Neuron (in vitro differentiated cells): ENCODE measurements at regions not wholly inside any gene's neighbourhood (a gene's known extent, or its start where the extent isn't known, plus 50 kb on each side); places are given as distances from the start of the nearest gene placed in this dataset.

Experiments
- H2AFZ ChIP-seq: one replicate; pipeline ENCODE4 v1.6.1; 2013; ENCODE audit warnings: low read depth, mild to moderate bottlenecking, inconsistent platforms, low read length, moderate library complexity
- H3K27me3 ChIP-seq: one replicate; pipeline ENCODE4 v1.6.1; 2013; ENCODE audit warnings: low read length; ENCODE audit not compliant: insufficient read depth
- H3K36me3 ChIP-seq: one replicate; pipeline ENCODE4 v1.6.1; 2013; ENCODE audit warnings: low read length; ENCODE audit not compliant: insufficient read depth
- H3K4me1 ChIP-seq: one replicate; pipeline ENCODE4 v1.6.1; 2013; ENCODE audit warnings: low read length; ENCODE audit not compliant: insufficient read depth
- H3K4me3 ChIP-seq: 2 replicates; pipeline ENCODE4 v1.5.1; 2013; ENCODE audit warnings: mild to moderate bottlenecking, low read length, moderate library complexity
- H3K9me3 ChIP-seq: one replicate; pipeline ENCODE4 v1.6.1; 2013; ENCODE audit warnings: low read length

DNA sequence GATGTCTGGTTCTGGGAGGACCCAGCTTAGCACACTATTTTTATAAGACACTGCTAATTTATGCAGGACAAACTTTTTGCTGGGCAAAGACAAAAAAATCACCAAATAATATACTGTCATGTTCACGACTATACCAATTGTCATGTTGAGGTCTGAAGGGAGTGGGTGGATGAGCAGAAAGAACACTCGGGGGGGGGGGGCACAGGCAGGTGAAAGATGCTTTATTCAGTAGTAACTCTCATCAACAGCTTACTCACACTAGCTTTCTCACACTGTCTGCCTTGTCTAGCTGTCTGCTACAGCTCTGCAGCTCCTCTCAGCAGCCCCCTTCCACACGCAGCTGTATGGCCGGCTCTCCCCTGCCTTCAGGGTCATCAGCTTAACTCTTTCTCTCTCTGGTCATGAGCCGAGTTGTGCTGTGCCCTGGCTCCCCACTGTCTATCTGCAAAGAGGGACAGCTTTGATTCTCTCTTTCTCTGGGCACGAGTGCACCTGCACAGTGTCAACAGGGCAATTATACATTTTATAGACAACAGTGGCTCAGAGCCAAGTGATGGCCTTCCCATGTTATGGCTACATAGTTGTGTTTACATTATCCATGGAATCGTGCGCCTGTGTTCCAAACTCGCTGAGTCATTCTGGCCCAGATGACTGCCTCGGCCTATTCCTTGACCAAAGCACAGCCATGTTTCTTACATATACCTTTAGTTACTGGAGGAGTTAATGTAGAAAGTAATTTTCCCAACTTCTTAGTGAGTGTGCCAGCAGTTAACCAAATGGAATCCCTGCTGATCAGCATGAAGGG is 187.7 kb upstream of the PRSS16 start:
- no peak overlapping the region for H3K4me3 ChIP-seq
- no peaks in the 10 kb centered on the region for H3K4me1 ChIP-seq
- no peaks in the 10 kb centered on the region for H3K36me3 ChIP-seq
- H3K9me3 ChIP-seq = no peaks in the 10 kb centered on the region
- H2AFZ ChIP-seq = no peak overlapping the region
- no peaks in the 10 kb centered on the region for H3K27me3 ChIP-seq

DNA sequence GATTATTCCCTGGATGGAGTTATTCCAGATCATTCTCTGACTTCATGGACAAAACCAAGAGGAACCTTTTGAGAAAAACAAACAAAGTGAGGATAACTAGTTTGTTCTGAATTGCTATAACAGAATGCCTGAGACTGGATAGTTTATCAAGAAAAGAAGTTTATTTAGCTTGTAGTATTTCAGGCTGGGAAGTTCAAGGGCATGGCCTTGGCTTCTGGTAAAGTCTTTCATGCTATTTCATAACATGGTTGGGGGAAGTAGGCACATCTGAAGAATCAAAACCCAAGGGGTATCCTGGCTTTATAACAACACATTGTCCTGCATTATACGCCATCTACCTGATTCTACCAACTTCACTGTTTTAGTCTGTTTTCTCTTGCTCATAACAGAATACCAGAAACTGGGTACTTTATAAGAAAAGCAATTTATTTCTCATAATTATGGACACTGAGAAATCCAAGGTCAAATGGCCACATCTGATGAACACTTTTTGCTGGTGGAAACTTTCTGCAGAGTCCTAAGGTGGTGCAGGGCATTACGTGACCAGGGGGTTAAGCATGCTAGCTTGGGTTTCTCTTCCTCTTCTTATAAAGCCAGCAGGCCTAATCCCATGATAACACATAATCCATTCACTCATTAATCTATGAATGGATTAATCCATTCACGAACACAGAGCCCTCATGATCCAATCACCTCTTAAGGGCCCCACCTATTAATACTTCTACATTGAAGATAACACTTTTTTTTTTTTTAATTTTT is 186.1 kb upstream of the PRSS16 start:
- Histone ChIP-seq H3K27me3 (no peaks in the 10 kb centered on the region), H3K9me3 (no peaks in the 10 kb centered on the region), H3K4me1 (no peaks in the 10 kb centered on the region), H3K36me3 (no peaks in the 10 kb centered on the region), H3K4me3 (no peak overlapping the region), H2AFZ (no peak overlapping the region)

- Histone ChIP-seq H2AFZ (no peak overlapping the region), H3K9me3 (no peaks in the 10 kb centered on the region), H3K27me3 (no peaks in the 10 kb centered on the region), H3K4me1 (no peaks in the 10 kb centered on the region), H3K4me3 (no peak overlapping the region), H3K36me3 (no peaks in the 10 kb centered on the region)
These were observed 184.7 kb upstream of the PRSS16 start for GRCh38 chr6:27062755-27063154.

DNA sequence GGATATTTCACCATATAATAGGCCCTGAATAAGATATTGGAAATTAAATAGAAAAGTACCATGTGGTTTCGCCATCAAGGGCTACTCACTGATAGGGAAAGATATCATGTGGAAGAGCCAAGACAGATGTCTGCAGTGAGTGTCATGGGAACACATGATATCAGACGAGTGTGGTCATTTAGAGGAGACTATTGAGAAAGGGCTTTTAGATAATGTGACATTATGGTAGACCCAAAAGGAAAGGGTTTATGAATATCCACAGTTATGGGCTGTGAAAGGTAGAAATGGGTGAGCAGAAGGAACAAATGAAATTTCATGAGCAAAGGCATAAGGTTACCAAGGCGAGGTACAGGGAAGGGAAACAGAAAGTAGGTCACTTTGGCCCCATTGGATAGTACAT is 182.3 kb upstream of the PRSS16 start:
- Histone ChIP-seq H2AFZ (no peak overlapping the region), H3K36me3 (no peaks in the 10 kb centered on the region), H3K9me3 (no peaks in the 10 kb centered on the region), H3K4me1 (no peaks in the 10 kb centered on the region), H3K27me3 (no peaks in the 10 kb centered on the region), H3K4me3 (no peak overlapping the region)

DNA sequence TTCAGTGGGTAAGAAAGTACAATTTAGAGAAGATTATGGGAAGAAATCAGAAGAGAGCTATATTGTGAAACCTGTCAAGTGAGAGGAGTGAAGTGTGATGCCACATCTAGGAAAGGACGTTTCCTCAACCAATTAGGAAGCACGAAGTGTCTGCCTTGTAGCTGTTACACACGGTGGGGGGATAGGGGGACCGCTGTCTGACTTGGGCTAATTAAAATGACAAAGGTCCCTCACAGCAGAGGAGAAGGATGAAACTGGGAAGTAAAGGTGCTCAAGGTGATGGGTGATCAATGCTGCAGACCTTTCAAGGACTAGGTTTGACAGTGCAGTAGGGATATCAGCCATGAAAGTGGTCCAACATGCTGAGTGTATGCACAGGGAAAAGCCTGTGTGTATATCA is 181.1 kb upstream of the PRSS16 start:
- no peaks in the 10 kb centered on the region for H3K4me1 ChIP-seq
- H3K36me3 ChIP-seq = no peaks in the 10 kb centered on the region
- no peak overlapping the region for H3K4me3 ChIP-seq
- no peaks in the 10 kb centered on the region for H3K27me3 ChIP-seq
- no peaks in the 10 kb centered on the region for H3K9me3 ChIP-seq
- H2AFZ ChIP-seq = no peak overlapping the region

DNA sequence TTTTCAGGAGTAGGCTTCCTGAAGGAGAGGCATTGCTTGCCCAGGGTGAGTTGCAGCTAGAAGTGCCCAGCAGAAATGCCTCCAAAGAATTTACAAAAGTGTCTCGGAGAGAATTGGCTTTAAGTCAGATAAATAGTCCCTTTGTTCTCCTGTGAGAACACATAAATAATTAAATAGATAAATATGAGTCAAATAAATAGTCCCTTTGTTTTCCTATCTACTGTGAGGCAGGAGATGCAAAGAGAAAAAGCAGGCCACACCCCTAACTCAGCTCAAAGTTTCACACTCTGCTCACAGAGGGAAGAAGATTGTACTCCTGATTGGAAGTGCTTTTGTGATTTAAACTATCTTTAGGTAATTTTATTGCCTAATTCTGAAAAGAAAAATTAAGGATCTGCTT is 180.7 kb upstream of the PRSS16 start:
- Histone ChIP-seq H3K4me3 (no peak overlapping the region), H3K9me3 (no peaks in the 10 kb centered on the region), H3K36me3 (no peaks in the 10 kb centered on the region), H3K27me3 (peaks cover 1% of the 10 kb centered on the region), H3K4me1 (no peaks in the 10 kb centered on the region), H2AFZ (no peak overlapping the region)

DNA sequence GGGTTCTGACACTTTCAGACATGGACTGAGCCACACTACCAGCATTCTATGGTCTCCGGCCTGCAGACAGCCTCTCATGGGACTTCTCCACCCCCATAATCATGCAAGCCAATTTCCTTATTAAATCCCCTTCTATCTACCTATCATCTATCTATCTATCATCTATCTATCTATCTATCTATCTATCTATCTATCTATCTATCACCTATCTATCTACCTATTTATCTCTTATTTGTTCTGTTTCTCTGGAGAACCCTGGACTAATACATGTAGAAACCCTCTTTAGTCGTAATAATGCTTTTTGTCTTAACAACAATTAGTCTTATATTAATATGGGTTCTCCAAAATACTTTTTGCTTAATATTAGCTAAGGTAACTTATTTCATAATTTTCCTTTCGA is 174.1 kb upstream of the PRSS16 start:
- Histone ChIP-seq H3K27me3 (peaks cover 7% of the 10 kb centered on the region), H3K36me3 (no peaks in the 10 kb centered on the region), H3K9me3 (no peaks in the 10 kb centered on the region), H3K4me3 (no peak overlapping the region), H2AFZ (no peak overlapping the region), H3K4me1 (no peaks in the 10 kb centered on the region)

DNA sequence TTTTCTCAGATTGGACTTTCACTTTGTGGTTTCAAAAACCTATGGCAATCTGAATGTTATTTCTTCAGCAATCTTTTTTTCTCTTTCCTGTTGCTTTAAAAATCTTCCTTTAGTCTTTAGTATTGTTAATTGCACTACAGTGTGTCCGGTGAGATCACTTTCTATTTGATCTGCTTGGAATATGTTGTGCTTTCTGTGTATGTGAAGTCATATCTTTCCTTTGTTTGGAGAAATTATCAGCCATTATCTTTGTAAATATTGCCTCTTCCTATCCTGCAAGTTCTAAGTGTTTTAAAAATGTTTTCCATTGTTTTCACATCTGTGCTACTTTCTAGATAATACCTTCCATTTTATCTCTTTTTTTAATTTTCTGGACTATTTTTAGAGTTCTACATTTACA is 171.4 kb upstream of the PRSS16 start:
- Histone ChIP-seq H3K36me3 (no peaks in the 10 kb centered on the region), H2AFZ (no peak overlapping the region), H3K9me3 (no peaks in the 10 kb centered on the region), H3K4me3 (no peak overlapping the region), H3K27me3 (peaks cover 7% of the 10 kb centered on the region), H3K4me1 (peaks cover 3% of the 10 kb centered on the region)

DNA sequence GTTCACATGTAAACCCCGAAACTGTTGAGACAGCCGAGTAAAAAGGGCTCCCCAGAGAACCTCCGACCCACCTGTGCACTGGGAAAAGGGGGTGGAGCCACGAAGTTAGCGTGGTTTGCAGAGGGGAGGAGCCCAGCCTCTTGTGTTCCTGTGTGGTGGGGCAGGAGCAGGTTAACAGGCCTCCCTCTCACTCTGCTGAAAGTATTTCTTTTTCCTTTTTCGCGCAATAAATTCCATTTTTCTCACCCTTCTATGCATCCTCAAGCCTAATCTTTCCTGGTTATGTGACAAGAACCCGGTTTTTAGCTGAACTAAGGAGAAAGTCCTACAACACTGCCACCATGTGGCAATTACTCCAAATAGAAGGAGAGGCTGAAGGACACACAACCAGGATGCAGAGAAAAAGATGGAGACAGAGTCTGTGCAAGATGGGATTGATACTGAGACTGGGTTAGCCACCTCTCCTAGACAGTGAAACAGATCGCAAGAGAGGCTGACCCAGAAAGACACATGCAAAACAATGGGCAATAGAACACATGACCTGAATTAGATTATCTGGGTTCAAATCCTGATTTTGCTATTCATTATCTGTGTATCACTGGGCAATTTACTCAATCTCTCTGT is 168.7 kb upstream of the PRSS16 start:
- Histone ChIP-seq H3K36me3 (no peaks in the 10 kb centered on the region), H3K9me3 (no peaks in the 10 kb centered on the region), H3K4me1 (peaks cover 3% of the 10 kb centered on the region), H3K27me3 (no peaks in the 10 kb centered on the region), H2AFZ (no peak overlapping the region), H3K4me3 (peak overlapping the region; percentile 37)

GRCh38 chr6:27081188-27081587 is 166.3 kb upstream of the PRSS16 start:
- H3K27me3 ChIP-seq = peaks cover 5% of the 10 kb centered on the region
- H2AFZ ChIP-seq = no peak overlapping the region
- peaks cover 3% of the 10 kb centered on the region for H3K4me1 ChIP-seq
- no peaks in the 10 kb centered on the region for H3K9me3 ChIP-seq
- H3K36me3 ChIP-seq = no peaks in the 10 kb centered on the region
- H3K4me3 ChIP-seq = no peak overlapping the region

DNA sequence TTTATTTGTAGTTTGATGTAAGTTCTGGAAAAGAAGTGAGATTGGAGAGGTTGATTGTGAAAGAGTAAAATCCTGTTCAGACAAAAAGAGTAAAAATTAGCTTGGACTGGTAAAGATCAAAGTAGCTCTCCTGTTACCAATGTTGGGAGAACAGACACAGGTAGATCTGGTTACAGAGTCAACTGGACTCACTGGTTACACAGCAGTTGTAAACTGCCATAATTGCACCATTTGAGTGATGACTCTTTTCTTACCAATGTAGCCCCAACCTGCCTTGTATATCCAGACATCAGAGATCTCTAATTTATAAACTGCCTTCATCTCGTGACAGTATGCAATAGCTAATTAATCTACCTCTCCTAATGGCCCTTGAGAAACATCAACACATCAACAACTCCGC is 165.6 kb upstream of the PRSS16 start:
- no peak overlapping the region for H3K4me3 ChIP-seq
- H3K4me1 ChIP-seq = peaks cover 3% of the 10 kb centered on the region
- H3K9me3 ChIP-seq = no peaks in the 10 kb centered on the region
- H3K27me3 ChIP-seq = peaks cover 5% of the 10 kb centered on the region
- H2AFZ ChIP-seq = no peak overlapping the region
- no peaks in the 10 kb centered on the region for H3K36me3 ChIP-seq

DNA sequence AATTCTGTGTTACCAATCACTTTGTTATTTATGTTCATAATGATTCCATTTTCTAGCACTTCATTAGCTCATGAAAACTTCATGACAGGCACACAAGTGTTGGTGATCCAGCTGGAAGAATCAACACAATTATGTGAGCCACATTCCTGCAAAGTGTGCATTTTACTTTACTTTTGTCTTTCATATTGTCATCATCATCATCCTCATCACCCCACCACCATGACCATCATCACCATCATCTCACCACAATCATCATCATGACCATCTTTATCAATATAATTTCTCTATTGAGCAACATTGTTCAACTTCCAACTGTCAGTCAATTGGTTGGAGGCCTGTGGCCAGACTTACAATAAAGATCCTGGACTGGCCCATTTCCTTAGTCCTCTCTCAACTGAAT is 159.4 kb upstream of the PRSS16 start:
- no peak overlapping the region for H3K4me3 ChIP-seq
- no peaks in the 10 kb centered on the region for H3K36me3 ChIP-seq
- H3K9me3 ChIP-seq = no peaks in the 10 kb centered on the region
- no peaks in the 10 kb centered on the region for H3K4me1 ChIP-seq
- peaks cover 13% of the 10 kb centered on the region for H3K27me3 ChIP-seq
- H2AFZ ChIP-seq = no peak overlapping the region

GRCh38 chr6:27091661-27092315 is 155.7 kb upstream of the PRSS16 start:
- H3K4me1 ChIP-seq = no peaks in the 10 kb centered on the region
- H3K9me3 ChIP-seq = no peaks in the 10 kb centered on the region
- H3K27me3 ChIP-seq = peaks cover 28% of the 10 kb centered on the region
- no peaks in the 10 kb centered on the region for H3K36me3 ChIP-seq
- H3K4me3 ChIP-seq = peak overlapping the region; percentile 50
- peak overlapping the region; percentile 8 for H2AFZ ChIP-seq
